MCF 10A (cell line): ENCODE measurements at regions not wholly inside any gene's neighbourhood (a gene's known extent, or its start where the extent isn't known, plus 50 kb on each side); places are given as distances from the start of the nearest gene placed in this dataset.

Experiments used
- BruUV-seq: library from RNA; stranded (reverse); fragments of 400-500 nt; replicated peaks from 2 replicates; lab custom pipeline; 2021; lab: Mats Ljungman, UMichigan
- CTCF ChIA-PET: fragments of 300-600 bp; sonication (Branson Sonifier 250); formaldehyde crosslinking; extraction: SDS; loops from one replicate; lab custom pipeline; 2021; ENCODE audit warnings: antibody characterized with exemption, inconsistent platforms; lab: Yijun Ruan, JAX
- POLR2A ChIA-PET: fragments of 300-600, 350-650 bp; sonication (Branson Sonifier 250); formaldehyde crosslinking; extraction: SDS; loops from one replicate; lab custom pipeline; 2020; ENCODE audit warnings: antibody characterized with exemption, inconsistent platforms; lab: Yijun Ruan, JAX
- DNase-seq: peaks from one replicate; pipeline ENCODE4 v3.0.0-alpha.2; 2018; ENCODE audit not compliant: unreplicated experiment
- H3K27ac Mint-ChIP-seq: one replicate; pipeline ENCODE4 v1.8.0; 2022; ENCODE audit warnings: mild to moderate bottlenecking, low read depth, mixed read lengths; ENCODE audit not compliant: unreplicated experiment
- H3K27me3 Mint-ChIP-seq: one replicate; pipeline ENCODE4 v1.8.0; 2022; ENCODE audit warnings: mixed read lengths; ENCODE audit not compliant: insufficient read depth, unreplicated experiment
- H3K36me3 Mint-ChIP-seq: one replicate; pipeline ENCODE4 v1.8.0; 2022; ENCODE audit warnings: mild to moderate bottlenecking, moderate library complexity, mixed read lengths; ENCODE audit not compliant: insufficient read depth, unreplicated experiment
- H3K4me1 Mint-ChIP-seq: one replicate; pipeline ENCODE4 v1.8.0; 2022; ENCODE audit warnings: mixed read lengths; ENCODE audit not compliant: insufficient read depth, unreplicated experiment
- H3K4me3 Mint-ChIP-seq: one replicate; pipeline ENCODE4 v1.8.0; 2022; ENCODE audit warnings: mild to moderate bottlenecking, moderate library complexity, mixed read lengths; ENCODE audit not compliant: unreplicated experiment
- H3K9me3 Mint-ChIP-seq: one replicate; pipeline ENCODE4 v1.8.0; 2022; ENCODE audit warnings: mixed read lengths; ENCODE audit not compliant: unreplicated experiment
- intact Hi-C: fragments of 100-400 bp; cut with micrococcal nuclease; formaldehyde crosslinking; loops from 2 replicates; pipeline ENCODE4 v1.14.1; 2022
- TF ChIP-seq, protein P1 (sequence below): fragments of 200-600 bp; IDR thresholded peaks from one replicate; pipeline ENCODE4 v1.8.0; 2022; ENCODE audit warnings: antibody characterized with exemption, mild to moderate bottlenecking; ENCODE audit not compliant: unreplicated experiment

DNA sequence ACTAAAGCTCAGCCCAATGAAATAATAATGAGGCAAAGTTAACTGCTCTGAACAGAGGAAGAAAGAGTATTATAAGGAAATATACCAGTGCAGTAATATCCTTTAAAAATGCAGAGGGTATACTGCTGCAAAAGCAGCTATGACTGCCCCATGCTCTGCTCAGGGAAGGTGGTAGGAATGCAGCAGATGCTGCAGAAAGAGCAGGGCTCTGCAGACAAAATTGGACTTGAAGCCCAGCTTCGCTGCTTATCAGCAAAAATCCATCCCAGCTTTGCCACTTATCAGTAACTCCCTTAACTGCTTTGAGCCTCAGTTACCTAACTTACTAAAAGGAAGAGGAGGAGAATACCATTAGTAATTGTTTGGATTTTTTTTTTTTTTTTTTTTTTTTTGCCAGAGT is 533.8 kb upstream of the CDH5 start:
- Mint-ChIP-seq H3K9me3 (peaks cover 40% of the 10 kb centered on the region), H3K36me3 (peaks cover 6% of the 10 kb centered on the region), H3K27ac (no peak overlapping the region), H3K4me1 (no peaks in the 10 kb centered on the region), H3K27me3 (no peaks in the 10 kb centered on the region), H3K4me3 (no peak overlapping the region)
- no TSS peak for BruUV-seq
- no peak for DNase-seq
- ChIA-PET CTCF (interaction anchor here (1.2 kb wide), 1 partner anchor 343 kb away, joined by 3 read pairs; no protein-coding TSS in a partner anchor), POLR2A (no interaction called here)
- TF ChIP-seq, protein P1, sequence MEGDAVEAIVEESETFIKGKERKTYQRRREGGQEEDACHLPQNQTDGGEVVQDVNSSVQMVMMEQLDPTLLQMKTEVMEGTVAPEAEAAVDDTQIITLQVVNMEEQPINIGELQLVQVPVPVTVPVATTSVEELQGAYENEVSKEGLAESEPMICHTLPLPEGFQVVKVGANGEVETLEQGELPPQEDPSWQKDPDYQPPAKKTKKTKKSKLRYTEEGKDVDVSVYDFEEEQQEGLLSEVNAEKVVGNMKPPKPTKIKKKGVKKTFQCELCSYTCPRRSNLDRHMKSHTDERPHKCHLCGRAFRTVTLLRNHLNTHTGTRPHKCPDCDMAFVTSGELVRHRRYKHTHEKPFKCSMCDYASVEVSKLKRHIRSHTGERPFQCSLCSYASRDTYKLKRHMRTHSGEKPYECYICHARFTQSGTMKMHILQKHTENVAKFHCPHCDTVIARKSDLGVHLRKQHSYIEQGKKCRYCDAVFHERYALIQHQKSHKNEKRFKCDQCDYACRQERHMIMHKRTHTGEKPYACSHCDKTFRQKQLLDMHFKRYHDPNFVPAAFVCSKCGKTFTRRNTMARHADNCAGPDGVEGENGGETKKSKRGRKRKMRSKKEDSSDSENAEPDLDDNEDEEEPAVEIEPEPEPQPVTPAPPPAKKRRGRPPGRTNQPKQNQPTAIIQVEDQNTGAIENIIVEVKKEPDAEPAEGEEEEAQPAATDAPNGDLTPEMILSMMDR, result no peak
- intact Hi-C loops, result no loop called here

DNA sequence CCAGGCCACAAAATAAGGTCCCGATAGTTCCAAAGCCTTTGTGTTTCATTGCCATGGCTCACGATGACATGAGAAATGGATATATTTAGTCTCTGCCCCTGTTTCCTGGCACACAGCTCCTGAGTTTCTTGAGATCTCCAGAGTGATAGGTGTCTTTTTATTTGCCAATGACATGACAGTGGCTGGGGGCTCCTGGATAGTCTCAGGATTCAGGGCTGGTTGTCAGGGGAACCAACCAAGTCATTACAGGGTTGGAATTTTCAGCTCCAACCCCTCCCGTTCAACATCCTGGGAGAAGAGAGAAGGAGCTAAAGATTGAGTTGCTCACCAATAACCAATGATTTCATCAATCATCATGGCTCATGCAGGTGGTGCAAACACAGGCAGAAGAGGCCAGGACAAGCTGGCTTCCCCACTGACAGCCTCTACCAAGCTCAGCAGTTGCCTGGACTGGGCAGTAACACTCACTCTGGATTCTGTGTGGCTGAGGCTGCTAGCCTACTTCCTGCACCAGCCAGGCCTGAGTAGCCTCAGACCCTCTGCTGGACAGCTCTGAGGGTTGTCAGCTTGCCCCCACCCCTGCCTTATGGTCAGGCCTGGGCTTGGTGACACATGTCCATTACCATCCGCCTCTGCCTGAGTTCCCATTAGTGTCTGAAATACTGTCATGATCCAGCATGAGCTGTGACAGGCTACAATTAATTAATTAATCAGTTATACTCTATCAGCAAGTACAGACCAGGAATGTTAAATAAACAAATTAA is 534.4 kb upstream of the CDH5 start:
- CTCF ChIA-PET, result interaction anchor here (1.2 kb wide), 1 partner anchor 343 kb away, joined by 3 read pairs; no protein-coding TSS in a partner anchor
- no peak overlapping the region for H3K27ac Mint-ChIP-seq
- no peaks in the 10 kb centered on the region for H3K4me1 Mint-ChIP-seq
- no TSS peak for BruUV-seq
- intact Hi-C loops, result no loop called here
- POLR2A ChIA-PET, result no interaction called here
- H3K36me3 Mint-ChIP-seq, result peaks cover 6% of the 10 kb centered on the region
- no peak for DNase-seq
- no peaks in the 10 kb centered on the region for H3K27me3 Mint-ChIP-seq
- TF ChIP-seq, protein P1, result no peak
- H3K9me3 Mint-ChIP-seq, result peaks cover 44% of the 10 kb centered on the region
- H3K4me3 Mint-ChIP-seq, result no peak overlapping the region

DNA sequence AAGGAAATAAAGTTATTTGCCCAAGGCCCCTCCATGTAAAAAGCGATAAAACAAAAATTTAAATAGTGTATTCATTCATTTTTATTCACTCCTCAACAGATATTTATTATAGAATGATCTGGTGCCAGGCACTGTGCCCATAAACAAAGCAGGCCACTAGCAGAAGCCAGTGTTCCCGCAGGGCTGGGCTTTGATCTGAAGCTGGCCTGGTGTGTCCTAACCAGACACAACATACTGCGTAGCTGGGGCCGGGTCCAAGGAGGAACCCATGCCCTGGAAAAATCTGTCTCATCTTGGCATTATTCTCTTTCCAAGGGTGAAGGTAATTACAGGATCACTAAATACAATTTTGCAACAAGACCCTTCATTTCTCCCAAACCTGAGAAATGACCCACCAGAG is 537.4 kb upstream of the CDH5 start:
- Mint-ChIP-seq H3K27ac (no peak overlapping the region), H3K4me3 (no peak overlapping the region), H3K9me3 (peaks cover 41% of the 10 kb centered on the region), H3K36me3 (peaks cover 6% of the 10 kb centered on the region), H3K4me1 (no peaks in the 10 kb centered on the region), H3K27me3 (no peaks in the 10 kb centered on the region)
- TF ChIP-seq, protein P1, result no peak
- ChIA-PET POLR2A (no interaction called here), CTCF (no interaction called here)
- no TSS peak for BruUV-seq
- intact Hi-C loops, result no loop called here
- DNase-seq, result no peak

DNA sequence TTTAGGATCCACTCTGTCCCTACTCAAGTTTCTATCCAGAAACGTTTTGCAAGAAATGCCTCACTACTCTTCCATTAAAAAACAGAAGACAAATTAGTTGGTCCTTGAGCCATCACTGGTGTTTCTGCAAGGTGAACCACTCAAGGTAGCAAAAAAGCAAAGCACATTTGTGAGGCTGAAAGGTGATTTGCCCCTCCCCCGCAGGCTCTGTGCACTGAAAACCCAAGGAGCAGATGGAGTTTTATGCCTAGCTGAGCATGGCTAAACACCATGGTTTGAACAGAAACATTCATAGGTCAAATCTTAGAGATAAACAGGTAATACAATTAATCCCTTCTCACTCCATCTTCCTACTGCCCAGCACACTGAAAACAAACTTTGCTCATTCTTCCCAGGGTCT is 538.2 kb upstream of the CDH5 start:
- no peak overlapping the region for H3K27ac Mint-ChIP-seq
- intact Hi-C loops, result no loop called here
- TF ChIP-seq, protein P1, result no peak
- CTCF ChIA-PET, result interaction anchor here (0.7 kb wide), 1 partner anchor 333 kb away, joined by 3 read pairs; no protein-coding TSS in a partner anchor
- H3K4me1 Mint-ChIP-seq, result no peaks in the 10 kb centered on the region
- H3K9me3 Mint-ChIP-seq, result peaks cover 38% of the 10 kb centered on the region
- no peak for DNase-seq
- no peak overlapping the region for H3K4me3 Mint-ChIP-seq
- POLR2A ChIA-PET, result no interaction called here
- H3K36me3 Mint-ChIP-seq, result peaks cover 6% of the 10 kb centered on the region
- H3K27me3 Mint-ChIP-seq, result no peaks in the 10 kb centered on the region
- no TSS peak for BruUV-seq
